ENCODE measurements at regions not wholly inside any gene's neighbourhood (a gene's known extent, or its start where the extent isn't known, plus 50 kb on each side); places are given as distances from the start of the nearest gene placed in this dataset.
"Not testable (repeated sequence)": the region's sequence is repeated elsewhere in the genome, so short reads cannot be mapped to it uniquely, and the experiment has no call there.

GRCh38 chr1:74976491-74976890 is 157.7 kb upstream of the LHX8 start:
- Histone ChIP-seq H3K27ac (ENCODE audit: low read depth) (no peak overlapping the region), H2AFZ (no peak overlapping the region), H3F3A (replicated peaks; ENCODE audit: low read depth) (no peaks in the 10 kb centered on the region), H4K20me1 (replicated peaks; ENCODE audit: insufficient read depth) (no peaks in the 10 kb centered on the region), H3K4me1 (ENCODE audit: insufficient read depth) (peaks cover 8% of the 10 kb centered on the region), H3K4me2 (no peak overlapping the region), H3K4me3 (no peak overlapping the region), H3K9me2 (ENCODE audit: insufficient read depth) (no peaks in the 10 kb centered on the region), H3K36me3 (ENCODE audit: insufficient read depth) (no peaks in the 10 kb centered on the region), H3K27me3 (ENCODE audit: insufficient read depth) (no peaks in the 10 kb centered on the region), H3K79me2 (replicated peaks; ENCODE audit: insufficient read depth) (no peaks in the 10 kb centered on the region)
- TF ChIP-seq POLR2AphosphoS5 (IDR thresholded peaks at IDR 0.05; ENCODE audit: low read depth) (no peak), CTCF (conservative IDR thresholded peaks at IDR 0.05; ENCODE audit: low read depth in 2 of 2) (no peak), NANOG (IDR thresholded peaks at IDR 0.05; ENCODE audit: borderline replicate concordance) (no peak), STAT1 (IDR thresholded peaks at IDR 0.05; ENCODE audit: unreplicated experiment) (no peak), ZNF462 (CRISPR knock-in tag; IDR thresholded peaks at IDR 0.05) (no peak), ZNF331 (CRISPR knock-in tag; IDR thresholded peaks at IDR 0.05; ENCODE audit: low read depth) (no peak)
- TF ChIP-seq, protein P1, sequence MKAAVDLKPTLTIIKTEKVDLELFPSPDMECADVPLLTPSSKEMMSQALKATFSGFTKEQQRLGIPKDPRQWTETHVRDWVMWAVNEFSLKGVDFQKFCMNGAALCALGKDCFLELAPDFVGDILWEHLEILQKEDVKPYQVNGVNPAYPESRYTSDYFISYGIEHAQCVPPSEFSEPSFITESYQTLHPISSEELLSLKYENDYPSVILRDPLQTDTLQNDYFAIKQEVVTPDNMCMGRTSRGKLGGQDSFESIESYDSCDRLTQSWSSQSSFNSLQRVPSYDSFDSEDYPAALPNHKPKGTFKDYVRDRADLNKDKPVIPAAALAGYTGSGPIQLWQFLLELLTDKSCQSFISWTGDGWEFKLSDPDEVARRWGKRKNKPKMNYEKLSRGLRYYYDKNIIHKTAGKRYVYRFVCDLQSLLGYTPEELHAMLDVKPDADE (IDR thresholded peaks at IDR 0.05), result no peak
- TF ChIP-seq, protein P2, sequence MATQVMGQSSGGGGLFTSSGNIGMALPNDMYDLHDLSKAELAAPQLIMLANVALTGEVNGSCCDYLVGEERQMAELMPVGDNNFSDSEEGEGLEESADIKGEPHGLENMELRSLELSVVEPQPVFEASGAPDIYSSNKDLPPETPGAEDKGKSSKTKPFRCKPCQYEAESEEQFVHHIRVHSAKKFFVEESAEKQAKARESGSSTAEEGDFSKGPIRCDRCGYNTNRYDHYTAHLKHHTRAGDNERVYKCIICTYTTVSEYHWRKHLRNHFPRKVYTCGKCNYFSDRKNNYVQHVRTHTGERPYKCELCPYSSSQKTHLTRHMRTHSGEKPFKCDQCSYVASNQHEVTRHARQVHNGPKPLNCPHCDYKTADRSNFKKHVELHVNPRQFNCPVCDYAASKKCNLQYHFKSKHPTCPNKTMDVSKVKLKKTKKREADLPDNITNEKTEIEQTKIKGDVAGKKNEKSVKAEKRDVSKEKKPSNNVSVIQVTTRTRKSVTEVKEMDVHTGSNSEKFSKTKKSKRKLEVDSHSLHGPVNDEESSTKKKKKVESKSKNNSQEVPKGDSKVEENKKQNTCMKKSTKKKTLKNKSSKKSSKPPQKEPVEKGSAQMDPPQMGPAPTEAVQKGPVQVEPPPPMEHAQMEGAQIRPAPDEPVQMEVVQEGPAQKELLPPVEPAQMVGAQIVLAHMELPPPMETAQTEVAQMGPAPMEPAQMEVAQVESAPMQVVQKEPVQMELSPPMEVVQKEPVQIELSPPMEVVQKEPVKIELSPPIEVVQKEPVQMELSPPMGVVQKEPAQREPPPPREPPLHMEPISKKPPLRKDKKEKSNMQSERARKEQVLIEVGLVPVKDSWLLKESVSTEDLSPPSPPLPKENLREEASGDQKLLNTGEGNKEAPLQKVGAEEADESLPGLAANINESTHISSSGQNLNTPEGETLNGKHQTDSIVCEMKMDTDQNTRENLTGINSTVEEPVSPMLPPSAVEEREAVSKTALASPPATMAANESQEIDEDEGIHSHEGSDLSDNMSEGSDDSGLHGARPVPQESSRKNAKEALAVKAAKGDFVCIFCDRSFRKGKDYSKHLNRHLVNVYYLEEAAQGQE (IDR thresholded peaks at IDR 0.05; ENCODE audit: unreplicated experiment), result no peak
- H3K9me3 Mint-ChIP-seq, result no peaks in the 10 kb centered on the region
- no peak overlapping the region for H3K4me3 Mint-ChIP-seq
- no peak for ATAC-seq
- no peaks in the 10 kb centered on the region for H3K27me3 Mint-ChIP-seq (ENCODE audit: insufficient read depth, low read depth, poor library complexity)
- H3K36me3 Mint-ChIP-seq (ENCODE audit: low read depth), result no peaks in the 10 kb centered on the region
- no peak overlapping the region for H3K27ac Mint-ChIP-seq
- no peak for DNase-seq (ENCODE audit: low spot score)
- H3K4me1 Mint-ChIP-seq, result peaks cover 7% of the 10 kb centered on the region; the same call in 2 of the 3 replicates

GRCh38 chr1:74992448-74992847 is 141.7 kb upstream of the LHX8 start:
- not testable (repeated sequence) for H3K79me2 ChIP-seq (replicated peaks; ENCODE audit: insufficient read depth); H3K27ac ChIP-seq (ENCODE audit: low read depth); H3K9me2 ChIP-seq (ENCODE audit: insufficient read depth); H2AFZ ChIP-seq; H3K4me1 ChIP-seq (ENCODE audit: insufficient read depth); DNase-seq (ENCODE audit: low spot score); ATAC-seq; H3K27me3 Mint-ChIP-seq (ENCODE audit: insufficient read depth, low read depth, poor library complexity); H3K4me3 ChIP-seq; H3K4me3 Mint-ChIP-seq; H3K36me3 ChIP-seq (ENCODE audit: insufficient read depth); H3F3A ChIP-seq (replicated peaks; ENCODE audit: low read depth); H3K36me3 Mint-ChIP-seq (ENCODE audit: low read depth); H3K4me2 ChIP-seq; H3K27me3 ChIP-seq (ENCODE audit: insufficient read depth); H3K27ac Mint-ChIP-seq; H3K4me1 Mint-ChIP-seq; H4K20me1 ChIP-seq (replicated peaks; ENCODE audit: insufficient read depth)
- H3K9me3 Mint-ChIP-seq, result peaks cover 19% of the 10 kb centered on the region
